Coronary artery (tissue), 2 donors: ENCODE measurements at regions not wholly inside any gene's neighbourhood (a gene's known extent, or its start where the extent isn't known, plus 50 kb on each side); places are given as distances from the start of the nearest gene placed in this dataset.

Experiments used
- DNase-seq: peaks from one replicate; pipeline ENCODE4 v3.0.0-alpha.2; 2017; ENCODE audit warnings: low spot score
- H3K27ac ChIP-seq, 2 donors: fragments of 200-600 bp; sonication (generic); one replicate each; pipeline ENCODE4 v1.5.1; 2016 to 2019
- H3K4me3 ChIP-seq: fragments of 200-600 bp; sonication (generic); 2 replicates; pipeline ENCODE4 v1.5.1; 2016; ENCODE audit warnings: mild to moderate bottlenecking, moderate library complexity
- TF ChIP-seq, protein P1 (sequence below): fragments of 200-600 bp; sonication (generic); IDR thresholded peaks from one replicate; pipeline ENCODE4 v1.5.1; 2019; ENCODE audit warnings: antibody characterized with exemption

DNA sequence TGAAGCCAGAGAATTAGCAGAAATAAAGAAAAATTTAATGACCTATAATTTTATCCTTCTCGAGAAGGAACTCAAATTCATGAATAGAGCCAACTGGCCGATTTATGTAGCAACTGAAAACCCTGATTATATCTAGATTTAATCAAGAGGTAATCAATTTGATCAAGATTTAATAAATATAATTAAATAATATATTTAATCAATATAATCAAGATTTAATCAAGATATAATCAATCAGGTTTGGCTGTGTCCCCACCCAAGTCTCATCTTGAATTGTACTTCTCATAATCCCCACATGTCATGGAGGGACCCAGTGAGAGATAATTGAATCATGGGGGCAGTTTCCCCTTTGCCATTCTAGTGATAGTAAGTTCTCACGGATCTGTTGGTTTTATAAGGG lies 181.2 kb upstream of the CDIN1 start:
- Histone ChIP-seq H3K4me3 (no peak overlapping the region), H3K27ac (no peak overlapping the region)
- no peak for DNase-seq
- TF ChIP-seq, protein P1, sequence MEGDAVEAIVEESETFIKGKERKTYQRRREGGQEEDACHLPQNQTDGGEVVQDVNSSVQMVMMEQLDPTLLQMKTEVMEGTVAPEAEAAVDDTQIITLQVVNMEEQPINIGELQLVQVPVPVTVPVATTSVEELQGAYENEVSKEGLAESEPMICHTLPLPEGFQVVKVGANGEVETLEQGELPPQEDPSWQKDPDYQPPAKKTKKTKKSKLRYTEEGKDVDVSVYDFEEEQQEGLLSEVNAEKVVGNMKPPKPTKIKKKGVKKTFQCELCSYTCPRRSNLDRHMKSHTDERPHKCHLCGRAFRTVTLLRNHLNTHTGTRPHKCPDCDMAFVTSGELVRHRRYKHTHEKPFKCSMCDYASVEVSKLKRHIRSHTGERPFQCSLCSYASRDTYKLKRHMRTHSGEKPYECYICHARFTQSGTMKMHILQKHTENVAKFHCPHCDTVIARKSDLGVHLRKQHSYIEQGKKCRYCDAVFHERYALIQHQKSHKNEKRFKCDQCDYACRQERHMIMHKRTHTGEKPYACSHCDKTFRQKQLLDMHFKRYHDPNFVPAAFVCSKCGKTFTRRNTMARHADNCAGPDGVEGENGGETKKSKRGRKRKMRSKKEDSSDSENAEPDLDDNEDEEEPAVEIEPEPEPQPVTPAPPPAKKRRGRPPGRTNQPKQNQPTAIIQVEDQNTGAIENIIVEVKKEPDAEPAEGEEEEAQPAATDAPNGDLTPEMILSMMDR, result no peak

DNA sequence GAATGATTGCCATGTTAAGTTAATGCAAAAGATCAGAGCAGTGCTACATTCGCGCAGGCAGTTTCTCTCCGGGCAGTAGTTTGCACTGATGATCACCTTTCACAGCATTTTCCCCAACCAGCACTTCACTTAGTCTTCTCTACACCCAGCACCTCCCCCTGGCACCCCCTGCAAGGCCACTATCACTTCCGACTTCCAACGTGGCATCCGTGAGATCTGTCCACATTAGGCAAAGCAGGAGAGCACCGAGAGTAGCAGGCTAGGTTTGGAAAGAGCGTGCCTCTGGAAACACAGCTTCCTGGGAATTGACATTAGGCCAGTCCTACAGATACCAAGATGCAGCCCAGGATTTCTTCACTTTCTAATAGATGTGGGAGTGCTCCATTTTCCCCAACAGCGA lies 180.2 kb upstream of the CDIN1 start:
- TF ChIP-seq, protein P1, result no peak
- Histone ChIP-seq H3K4me3 (no peak overlapping the region), H3K27ac (no peak overlapping the region)
- DNase-seq, result no peak

DNA sequence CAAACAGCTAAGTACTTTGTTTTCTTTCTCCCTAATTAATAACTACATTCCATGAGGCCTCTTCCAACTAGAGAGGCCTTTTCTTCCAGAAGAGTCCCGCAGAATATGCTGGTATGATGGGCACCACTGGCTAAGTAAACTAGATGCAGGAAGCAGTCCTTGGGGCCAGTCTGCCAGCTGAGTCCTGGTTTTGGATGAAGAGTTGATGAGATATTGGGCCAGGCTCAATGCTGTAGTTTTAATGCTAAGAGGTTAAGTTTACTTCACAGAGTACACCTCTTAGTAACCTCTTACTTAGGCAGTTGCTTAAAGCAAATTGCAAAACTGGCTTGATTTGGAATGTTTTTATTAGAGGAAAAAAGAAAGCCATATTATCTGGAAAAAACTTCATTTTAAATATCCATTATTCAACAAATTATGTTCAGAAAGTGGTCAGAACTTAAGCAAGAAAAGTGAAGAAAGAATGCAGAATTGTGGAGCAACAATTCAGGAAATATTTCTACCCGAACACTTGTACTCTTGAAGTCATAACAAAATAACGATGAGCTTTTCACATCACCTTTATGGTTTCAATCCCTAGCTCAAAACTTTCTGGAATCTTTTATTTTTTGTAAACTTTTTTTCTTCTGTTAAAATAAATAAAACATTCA lies 178.4 kb upstream of the CDIN1 start:
- Histone ChIP-seq H3K27ac (no peak overlapping the region), H3K4me3 (peak overlapping the region; percentile 33)
- TF ChIP-seq, protein P1, result no peak
- DNase-seq, result no peak

DNA sequence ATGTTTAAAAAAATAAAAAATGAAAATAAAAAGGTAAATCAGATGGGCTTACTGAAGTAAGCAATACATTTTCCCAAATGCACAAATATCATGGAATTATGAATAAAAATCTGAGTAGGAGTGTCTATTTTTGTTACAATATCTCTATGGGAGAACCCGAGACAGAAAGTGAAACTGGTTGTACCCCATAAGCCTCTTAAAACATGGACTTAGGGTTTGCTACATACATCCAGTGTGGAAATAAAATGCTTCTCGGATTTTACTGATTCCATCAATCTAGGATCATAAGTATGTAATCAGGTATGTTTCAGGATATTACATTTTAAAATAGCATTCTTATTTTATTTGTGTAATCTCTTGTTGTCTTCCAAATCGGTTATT lies 177.8 kb upstream of the CDIN1 start:
- no peak overlapping the region for H3K27ac ChIP-seq
- DNase-seq, result no peak
- TF ChIP-seq, protein P1, result no peak
- peak overlapping the region; percentile 33 for H3K4me3 ChIP-seq

DNA sequence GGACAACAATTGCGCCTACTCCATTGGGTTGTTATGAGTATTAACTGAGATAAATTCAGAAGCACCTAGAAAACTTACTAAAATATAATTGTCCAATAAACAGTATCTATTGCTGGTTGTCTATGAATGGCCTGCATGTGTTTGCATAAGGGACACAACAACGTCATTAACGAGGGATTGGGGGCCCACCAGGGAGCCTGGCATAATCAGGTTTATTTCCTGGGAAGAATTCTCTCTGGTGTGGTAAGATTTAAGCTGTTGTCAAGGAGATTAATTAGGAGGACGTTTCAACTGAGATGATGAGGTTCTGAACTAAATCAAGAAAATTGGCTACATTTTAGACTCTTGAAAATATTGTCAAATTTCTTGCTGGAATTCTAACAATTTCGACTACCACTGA lies 176.1 kb upstream of the CDIN1 start:
- H3K27ac ChIP-seq, result no peak overlapping the region
- TF ChIP-seq, protein P1, result no peak
- no peak overlapping the region for H3K4me3 ChIP-seq
- DNase-seq, result no peak

DNA sequence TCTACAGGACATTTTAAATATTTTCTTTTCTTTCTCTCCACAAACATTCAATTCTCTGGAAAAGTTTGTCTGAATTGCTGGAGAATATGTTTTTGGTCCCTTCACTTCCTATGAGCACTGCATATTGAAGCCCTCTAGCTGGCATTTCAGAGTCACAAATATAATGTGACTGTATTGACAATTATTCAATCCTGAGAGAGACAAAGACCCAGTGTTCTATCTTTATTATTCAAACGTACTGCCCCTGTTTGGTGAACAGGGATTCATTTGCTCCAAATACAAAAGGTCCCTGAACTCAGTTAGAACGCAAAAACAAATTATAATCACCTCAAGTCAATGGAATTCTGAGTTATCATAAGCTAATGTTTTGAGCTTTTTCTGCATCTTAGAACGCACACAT lies 173.1 kb upstream of the CDIN1 start:
- no peak for DNase-seq
- Histone ChIP-seq H3K27ac (no peak overlapping the region), H3K4me3 (no peak overlapping the region)
- TF ChIP-seq, protein P1, result no peak

DNA sequence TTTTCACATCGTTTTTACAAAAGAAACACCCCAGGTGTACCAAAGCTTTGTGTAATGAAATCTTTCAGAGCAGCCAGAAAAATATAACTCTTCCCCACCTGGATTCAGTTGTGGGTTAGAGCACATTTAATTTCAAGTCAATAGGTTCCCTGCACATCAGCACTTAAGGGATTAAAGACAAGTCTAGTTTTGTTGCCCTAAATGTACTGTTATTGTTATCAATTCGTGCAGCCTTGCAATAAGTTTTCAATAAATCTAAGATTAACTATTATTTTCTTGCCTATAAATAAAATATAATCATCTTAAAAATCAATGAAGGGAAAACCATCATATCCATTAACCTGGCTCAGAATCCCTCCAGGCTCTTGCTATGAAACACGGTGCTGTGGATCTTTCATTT lies 172.5 kb upstream of the CDIN1 start:
- Histone ChIP-seq H3K4me3 (no peak overlapping the region), H3K27ac (no peak overlapping the region)
- TF ChIP-seq, protein P1, result no peak
- DNase-seq, result no peak
